Activated T-helper 17 cell treated with anti-CD3 and anti-CD28 coated beads, Interleukin-2, amount 50 U/mL, for 72 hours (primary cell): ENCODE measurements at regions not wholly inside any gene's neighbourhood (a gene's known extent, or its start where the extent isn't known, plus 50 kb on each side); places are given as distances from the start of the nearest gene placed in this dataset.
"Not testable (repeated sequence)": the region's sequence is repeated elsewhere in the genome, so short reads cannot be mapped to it uniquely, and the experiment has no call there.

ENCODE experiments used
- ATAC-seq: fragments of 150-1000 bp; cut with Tn5 transposase; replicated peaks from 2 replicates; pipeline ENCODE4 v1.10.0; 2021; ENCODE audit warnings: mild to moderate bottlenecking, moderate library complexity
- H3K27ac Mint-ChIP-seq: one replicate; pipeline ENCODE4 v1.8.0; 2022; ENCODE audit warnings: mixed read lengths
- H3K27me3 Mint-ChIP-seq: one replicate; pipeline ENCODE4 v1.8.0; 2022; ENCODE audit warnings: mixed read lengths
- H3K36me3 Mint-ChIP-seq: one replicate; pipeline ENCODE4 v1.8.0; 2022; ENCODE audit warnings: low read depth, mild to moderate bottlenecking, mixed read lengths
- H3K4me1 Mint-ChIP-seq: one replicate; pipeline ENCODE4 v1.8.0; 2022; ENCODE audit warnings: mixed read lengths
- H3K4me3 Mint-ChIP-seq: one replicate; pipeline ENCODE4 v1.8.0; 2022; ENCODE audit warnings: mild to moderate bottlenecking, mixed read lengths
- H3K9me3 Mint-ChIP-seq: one replicate; pipeline ENCODE4 v1.8.0; 2022; ENCODE audit warnings: mixed read lengths

DNA sequence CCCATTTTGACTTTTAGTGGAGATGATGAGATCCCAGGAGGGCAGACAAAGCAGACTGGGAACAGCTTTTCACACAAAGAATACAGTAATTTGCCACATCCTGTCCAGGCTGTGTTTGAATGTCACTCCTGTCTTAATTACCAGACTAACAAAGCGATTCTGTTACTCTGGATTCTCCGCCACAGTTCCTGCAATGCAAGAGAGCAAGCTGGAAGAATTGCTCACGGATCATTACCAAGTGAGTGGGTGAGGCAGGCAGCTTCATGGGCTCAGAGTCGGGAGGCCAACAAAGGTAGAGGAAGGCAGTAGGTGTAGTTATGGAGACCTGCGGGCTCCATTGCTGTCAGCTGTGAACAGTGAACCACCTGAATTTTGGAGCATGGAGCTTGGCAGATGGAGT lies 250.5 kb upstream of the ATP5MC3 start:
- Mint-ChIP-seq H3K27me3 (no peaks in the 10 kb centered on the region), H3K36me3 (no peaks in the 10 kb centered on the region), H3K9me3 (no peaks in the 10 kb centered on the region), H3K27ac (no peak overlapping the region), H3K4me1 (no peaks in the 10 kb centered on the region), H3K4me3 (no peak overlapping the region)
- ATAC-seq: no peak

- ATAC-seq: no peak
- Mint-ChIP-seq H3K27ac (no peak overlapping the region), H3K4me3 (no peak overlapping the region), H3K9me3 (no peaks in the 10 kb centered on the region), H3K36me3 (no peaks in the 10 kb centered on the region), H3K27me3 (no peaks in the 10 kb centered on the region), H3K4me1 (no peaks in the 10 kb centered on the region)
Measured at GRCh38 chr2:175431101-175431946, 249.8 kb upstream of the ATP5MC3 start.

DNA sequence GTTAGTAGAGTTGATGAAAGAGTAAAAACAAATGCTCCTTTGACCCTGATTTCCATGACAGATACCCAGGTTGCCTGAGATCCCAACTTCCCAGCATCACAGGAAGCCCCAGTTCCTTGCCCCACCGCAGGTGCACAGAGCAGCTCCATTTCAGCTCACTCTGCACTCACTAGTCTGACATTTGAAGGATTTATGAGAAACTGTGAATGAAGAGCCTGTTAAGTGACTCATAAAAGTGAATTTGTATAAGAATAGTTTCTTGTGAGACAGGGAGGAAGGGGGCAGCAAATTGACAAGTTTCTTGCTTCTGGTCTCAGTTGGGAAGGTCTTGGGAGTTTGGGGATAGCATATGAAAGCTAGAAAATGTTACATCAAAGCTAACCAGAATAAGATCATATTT lies 248.7 kb upstream of the ATP5MC3 start:
- Mint-ChIP-seq H3K4me1 (no peaks in the 10 kb centered on the region), H3K27me3 (no peaks in the 10 kb centered on the region), H3K4me3 (no peak overlapping the region), H3K27ac (no peak overlapping the region), H3K9me3 (no peaks in the 10 kb centered on the region), H3K36me3 (no peaks in the 10 kb centered on the region)
- ATAC-seq: no peak

GRCh38 chr2:175418224-175418835 lies 236.8 kb upstream of the ATP5MC3 start:
- no peaks in the 10 kb centered on the region for H3K4me1 Mint-ChIP-seq
- no peak overlapping the region for H3K4me3 Mint-ChIP-seq
- no peak for ATAC-seq
- no peak overlapping the region for H3K27ac Mint-ChIP-seq
- peaks cover 12% of the 10 kb centered on the region for H3K27me3 Mint-ChIP-seq
- no peaks in the 10 kb centered on the region for H3K9me3 Mint-ChIP-seq
- H3K36me3 Mint-ChIP-seq: no peaks in the 10 kb centered on the region

DNA sequence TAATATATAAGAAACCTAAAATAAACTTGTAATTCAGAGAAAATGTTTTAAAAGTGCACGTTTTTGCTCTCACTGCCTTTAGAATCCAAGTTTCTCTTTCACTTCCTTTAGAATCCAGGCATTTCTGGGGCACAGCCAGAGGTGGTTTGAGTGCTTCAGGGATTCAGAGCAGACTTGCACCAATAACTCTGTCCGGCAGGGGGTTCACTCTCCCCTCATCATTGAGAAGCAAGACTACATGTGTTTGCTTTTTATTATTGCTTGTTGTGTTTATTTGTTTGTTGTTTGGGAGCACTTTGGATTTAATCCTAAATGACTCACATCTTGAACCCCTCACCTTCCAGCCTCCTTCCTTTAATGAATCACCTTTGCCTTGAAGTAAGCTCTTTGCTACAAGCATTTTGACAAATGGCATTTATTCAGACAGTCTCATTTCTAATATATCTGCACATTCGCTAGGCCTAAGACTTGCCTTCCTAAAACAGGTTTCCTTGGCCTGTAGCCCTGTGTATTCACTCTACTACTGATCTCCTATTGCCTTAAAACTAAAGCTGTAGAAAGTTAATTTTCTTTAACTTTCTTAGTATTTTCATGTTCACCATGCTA lies 233.5 kb upstream of the ATP5MC3 start:
- peaks cover 6% of the 10 kb centered on the region for H3K27me3 Mint-ChIP-seq
- H3K4me3 Mint-ChIP-seq: no peak overlapping the region
- H3K27ac Mint-ChIP-seq: no peak overlapping the region
- ATAC-seq: no peak
- no peaks in the 10 kb centered on the region for H3K9me3 Mint-ChIP-seq
- H3K36me3 Mint-ChIP-seq: no peaks in the 10 kb centered on the region
- no peaks in the 10 kb centered on the region for H3K4me1 Mint-ChIP-seq

GRCh38 chr2:175414191-175414881 lies 232.8 kb upstream of the ATP5MC3 start:
- no peak for ATAC-seq
- H3K4me3 Mint-ChIP-seq: no peak overlapping the region
- H3K9me3 Mint-ChIP-seq: no peaks in the 10 kb centered on the region
- H3K27ac Mint-ChIP-seq: no peak overlapping the region
- peaks cover 6% of the 10 kb centered on the region for H3K27me3 Mint-ChIP-seq
- H3K4me1 Mint-ChIP-seq: no peaks in the 10 kb centered on the region
- no peaks in the 10 kb centered on the region for H3K36me3 Mint-ChIP-seq

DNA sequence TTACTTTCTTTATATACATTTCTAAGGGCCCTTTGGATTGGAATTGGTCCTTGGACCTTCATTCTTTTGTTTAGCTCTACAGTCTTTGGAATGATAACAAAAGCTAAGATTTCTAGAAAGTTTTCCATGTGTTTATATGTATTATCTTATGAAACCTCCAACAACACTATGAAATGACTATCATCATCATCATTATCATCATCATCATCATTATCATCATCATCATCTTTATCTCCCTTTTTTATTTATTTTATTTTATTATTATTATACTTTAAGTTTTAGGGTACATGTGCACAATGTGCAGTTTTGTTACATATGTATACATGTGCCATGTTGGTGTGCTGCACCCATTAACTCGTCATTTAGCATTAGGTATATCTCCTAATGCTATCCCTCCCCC lies 229.4 kb upstream of the ATP5MC3 start:
- not testable (repeated sequence) for ATAC-seq

GRCh38 chr2:175404839-175405238 lies 223.3 kb upstream of the ATP5MC3 start:
- ATAC-seq: no peak
- H3K27me3 Mint-ChIP-seq: peaks cover 7% of the 10 kb centered on the region
- H3K27ac Mint-ChIP-seq: no peak overlapping the region
- no peak overlapping the region for H3K4me3 Mint-ChIP-seq
- H3K4me1 Mint-ChIP-seq: no peaks in the 10 kb centered on the region
- H3K36me3 Mint-ChIP-seq: no peaks in the 10 kb centered on the region
- no peaks in the 10 kb centered on the region for H3K9me3 Mint-ChIP-seq

More for the DNA sequence above, 229.4 kb upstream of the ATP5MC3 start:
- H3K27me3 Mint-ChIP-seq, H3K36me3 Mint-ChIP-seq, H3K4me1 Mint-ChIP-seq, H3K27ac Mint-ChIP-seq, H3K4me3 Mint-ChIP-seq, H3K9me3 Mint-ChIP-seq: not testable (repeated sequence)

DNA sequence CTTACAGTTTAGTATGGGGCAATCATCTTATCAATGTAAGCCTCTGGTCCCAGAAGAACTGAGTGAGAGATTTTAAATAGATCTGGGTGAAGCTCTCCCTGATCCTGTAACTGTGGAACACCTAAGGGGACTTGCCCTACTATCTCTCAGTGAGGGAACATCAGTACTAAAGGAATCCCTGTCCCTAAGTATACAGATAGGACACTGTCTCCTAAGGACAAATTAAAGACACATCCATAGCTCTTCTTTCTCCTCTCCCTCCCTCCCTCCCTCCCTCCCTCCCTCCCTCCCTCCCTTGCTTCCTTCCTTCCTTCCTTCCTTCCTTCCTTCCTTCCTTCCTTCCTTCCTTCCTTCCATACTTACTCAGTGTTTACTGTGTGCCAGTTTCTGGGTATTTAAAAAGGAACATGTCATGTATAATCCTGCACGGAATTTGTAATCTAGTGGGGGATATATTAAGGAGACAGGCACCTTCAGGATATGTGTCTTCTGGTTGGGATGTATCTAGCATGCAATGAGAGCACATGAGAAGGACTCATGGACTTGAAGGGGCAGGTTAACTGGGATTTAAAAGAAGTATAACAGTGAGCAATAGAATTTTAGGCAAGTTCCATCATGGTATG lies 222.2 kb upstream of the ATP5MC3 start:
- peaks cover 10% of the 10 kb centered on the region for H3K27me3 Mint-ChIP-seq
- no peak overlapping the region for H3K4me3 Mint-ChIP-seq
- no peaks in the 10 kb centered on the region for H3K36me3 Mint-ChIP-seq
- H3K27ac Mint-ChIP-seq: no peak overlapping the region
- ATAC-seq: no peak
- H3K9me3 Mint-ChIP-seq: no peaks in the 10 kb centered on the region
- no peaks in the 10 kb centered on the region for H3K4me1 Mint-ChIP-seq

DNA sequence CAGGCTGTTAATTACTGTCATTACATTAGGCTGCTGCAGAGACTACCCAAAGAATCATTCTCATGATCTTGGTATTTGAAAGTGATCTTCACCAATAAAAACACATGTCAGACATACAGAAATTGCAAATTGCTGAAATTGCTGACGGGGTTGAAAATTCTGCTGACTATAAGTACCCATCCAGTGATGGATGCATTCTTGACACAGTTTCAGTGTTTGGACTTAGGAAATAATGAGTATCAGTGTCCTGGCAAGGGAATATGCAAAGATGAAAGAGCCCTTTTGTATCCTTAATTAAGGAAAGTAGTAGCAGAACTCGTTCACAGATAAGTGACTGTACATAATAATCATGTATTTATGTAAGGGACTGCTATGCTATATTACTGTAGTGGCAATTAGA lies 221.1 kb upstream of the ATP5MC3 start:
- H3K9me3 Mint-ChIP-seq: no peaks in the 10 kb centered on the region
- ATAC-seq: no peak
- no peaks in the 10 kb centered on the region for H3K36me3 Mint-ChIP-seq
- H3K4me3 Mint-ChIP-seq: no peak overlapping the region
- H3K27me3 Mint-ChIP-seq: peaks cover 10% of the 10 kb centered on the region
- no peaks in the 10 kb centered on the region for H3K4me1 Mint-ChIP-seq
- H3K27ac Mint-ChIP-seq: no peak overlapping the region

DNA sequence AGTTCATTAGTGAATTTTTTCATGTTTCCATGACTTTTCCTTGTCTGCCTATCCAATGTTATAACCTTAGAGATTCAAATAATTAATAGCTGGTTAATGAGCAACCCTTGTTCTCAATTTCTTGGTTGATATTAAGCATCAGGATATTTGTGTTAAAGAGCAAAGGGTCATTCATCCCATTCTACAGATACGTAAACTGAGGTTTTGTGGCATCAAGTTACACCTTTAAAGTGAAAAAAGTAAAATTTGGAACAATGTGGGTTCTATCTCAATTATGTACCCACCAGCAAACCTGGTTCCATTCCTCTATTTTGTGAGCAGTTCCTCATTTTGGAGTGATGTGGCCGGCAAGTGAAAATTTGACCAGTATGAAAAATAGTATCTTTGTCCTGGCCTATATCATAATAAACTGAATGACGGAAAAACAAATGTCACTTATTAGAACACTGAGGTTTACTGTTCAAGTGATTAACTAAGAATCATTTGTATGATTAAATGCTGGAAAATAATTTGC lies 220.5 kb upstream of the ATP5MC3 start:
- no peaks in the 10 kb centered on the region for H3K4me1 Mint-ChIP-seq
- H3K4me3 Mint-ChIP-seq: no peak overlapping the region
- no peak for ATAC-seq
- H3K27me3 Mint-ChIP-seq: peaks cover 10% of the 10 kb centered on the region
- no peaks in the 10 kb centered on the region for H3K9me3 Mint-ChIP-seq
- H3K27ac Mint-ChIP-seq: no peak overlapping the region
- H3K36me3 Mint-ChIP-seq: no peaks in the 10 kb centered on the region

DNA sequence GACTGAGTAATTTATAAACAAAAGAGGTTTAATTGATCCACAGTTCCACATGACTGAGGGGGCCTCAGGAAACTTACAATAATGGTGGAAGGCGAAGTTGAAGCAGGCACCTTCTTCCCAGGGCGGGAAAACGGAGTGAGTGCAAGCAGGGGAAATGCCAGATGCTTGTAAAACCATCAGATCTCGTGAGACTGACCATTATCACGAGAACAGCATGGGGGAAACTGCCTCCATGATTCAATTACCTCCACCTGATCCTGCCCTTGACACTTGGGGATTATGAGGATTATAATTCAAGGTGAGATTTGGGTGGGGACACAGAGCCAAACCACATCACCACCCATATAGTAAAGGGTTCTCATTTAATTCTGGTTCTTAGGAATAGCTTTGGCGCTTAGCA lies 219.5 kb upstream of the ATP5MC3 start:
- Mint-ChIP-seq H3K4me3 (no peak overlapping the region), H3K27me3 (peaks cover 14% of the 10 kb centered on the region), H3K27ac (no peak overlapping the region), H3K9me3 (no peaks in the 10 kb centered on the region), H3K4me1 (no peaks in the 10 kb centered on the region), H3K36me3 (no peaks in the 10 kb centered on the region)
- ATAC-seq: no peak

- Mint-ChIP-seq H3K27ac (no peak overlapping the region), H3K9me3 (no peaks in the 10 kb centered on the region), H3K27me3 (peaks cover 13% of the 10 kb centered on the region), H3K36me3 (no peaks in the 10 kb centered on the region), H3K4me3 (no peak overlapping the region), H3K4me1 (no peaks in the 10 kb centered on the region)
- ATAC-seq: no peak
Measured at GRCh38 chr2:175399326-175399725, 217.8 kb upstream of the ATP5MC3 start.

GRCh38 chr2:175398848-175399247 lies 217.3 kb upstream of the ATP5MC3 start:
- Mint-ChIP-seq H3K36me3 (no peaks in the 10 kb centered on the region), H3K27ac (no peak overlapping the region), H3K4me1 (no peaks in the 10 kb centered on the region), H3K9me3 (no peaks in the 10 kb centered on the region), H3K4me3 (no peak overlapping the region), H3K27me3 (peaks cover 8% of the 10 kb centered on the region)
- ATAC-seq: no peak
